H9 (cell line): ENCODE measurements at regions not wholly inside any gene's neighbourhood (a gene's known extent, or its start where the extent isn't known, plus 50 kb on each side); places are given as distances from the start of the nearest gene placed in this dataset.

ENCODE experiments used
- DNase-seq: peaks from one replicate; pipeline ENCODE4 v3.0.0-alpha.2; 2017
- H2AFZ ChIP-seq: one replicate; pipeline ENCODE4 v1.6.1; 2013; ENCODE audit warnings: mild to moderate bottlenecking, low read length, control low read depth, moderate library complexity
- H2AK5ac ChIP-seq: 2 replicates; pipeline ENCODE4 v1.6.1; 2013; ENCODE audit warnings: low read length, control low read depth, mixed read lengths; ENCODE audit not compliant: insufficient read length
- H2BK120ac ChIP-seq: one replicate; pipeline ENCODE4 v1.6.1; 2013; ENCODE audit warnings: low read depth, mild to moderate bottlenecking, low read length, control low read depth, inconsistent platforms; ENCODE audit not compliant: poor library complexity, severe bottlenecking
- H2BK12ac ChIP-seq: 2 replicates; pipeline ENCODE4 v1.6.1; 2013; ENCODE audit warnings: low read length, control low read depth, mixed read lengths, low read depth; ENCODE audit not compliant: insufficient read length
- H2BK15ac ChIP-seq: 2 replicates; pipeline ENCODE4 v1.6.1; 2013; ENCODE audit warnings: low read depth, low read length, control low read depth
- H2BK20ac ChIP-seq: one replicate; pipeline ENCODE4 v1.6.1; 2013; ENCODE audit warnings: low read depth, mild to moderate bottlenecking, low read length, control low read depth, inconsistent platforms; ENCODE audit not compliant: poor library complexity, severe bottlenecking
- H2BK5ac ChIP-seq: 2 replicates; pipeline ENCODE4 v1.6.1; 2013; ENCODE audit warnings: low read length, control low read depth, mixed read lengths; ENCODE audit not compliant: insufficient read length
- H3K14ac ChIP-seq: 2 replicates; pipeline ENCODE4 v1.6.1; 2013; ENCODE audit warnings: low read length, control low read depth; ENCODE audit not compliant: insufficient read depth
- H3K18ac ChIP-seq: 2 replicates; pipeline ENCODE4 v1.6.1; 2013; ENCODE audit warnings: low read depth, mild to moderate bottlenecking, mixed read lengths, low read length, control low read depth; ENCODE audit not compliant: insufficient read length
- H3K23ac ChIP-seq: 2 replicates; pipeline ENCODE4 v1.6.1; 2013; ENCODE audit warnings: low read length, control low read depth, mixed read lengths, low read depth; ENCODE audit not compliant: insufficient read length
- H3K23me2 ChIP-seq: 2 replicates; pipeline ENCODE4 v1.6.1; 2013; ENCODE audit warnings: low read depth, mild to moderate bottlenecking, mixed read lengths, low read length, control low read depth; ENCODE audit not compliant: insufficient read length, poor library complexity, severe bottlenecking
- H3K27ac ChIP-seq: 2 replicates; pipeline ENCODE4 v1.5.1; 2013; ENCODE audit warnings: low read length, control low read depth, mixed read lengths, low read depth; ENCODE audit not compliant: insufficient read length
- H3K27me3 ChIP-seq: 2 replicates; pipeline ENCODE4 v1.6.1; 2013; ENCODE audit warnings: low read length, control low read depth, inconsistent platforms; ENCODE audit not compliant: insufficient read depth
- H3K4ac ChIP-seq: 2 replicates; pipeline ENCODE4 v1.6.1; 2013; ENCODE audit warnings: low read depth, mild to moderate bottlenecking, control low read depth, inconsistent platforms, low read length, moderate library complexity
- H3K4me1 ChIP-seq: 2 replicates; pipeline ENCODE4 v1.6.1; 2013; ENCODE audit warnings: low read length, control low read depth, inconsistent platforms; ENCODE audit not compliant: insufficient read depth
- H3K4me2 ChIP-seq: 2 replicates; pipeline ENCODE4 v1.6.1; 2013; ENCODE audit warnings: low read length, control low read depth, mixed read lengths; ENCODE audit not compliant: insufficient read length, insufficient read depth
- H3K56ac ChIP-seq: 2 replicates; pipeline ENCODE4 v1.6.1; 2013; ENCODE audit warnings: low read depth, mild to moderate bottlenecking, mixed read lengths, low read length, control low read depth; ENCODE audit not compliant: insufficient read length
- H3K79me1 ChIP-seq: 2 replicates; pipeline ENCODE4 v1.6.1; 2013; ENCODE audit warnings: low read depth, mild to moderate bottlenecking, moderate library complexity, low read length, control low read depth, inconsistent platforms; ENCODE audit not compliant: insufficient read depth, poor library complexity, severe bottlenecking
- H3K79me2 ChIP-seq: 2 replicates; pipeline ENCODE4 v1.6.1; 2013; ENCODE audit warnings: low read length, control low read depth, inconsistent platforms; ENCODE audit not compliant: insufficient read depth
- H3K9ac ChIP-seq: 2 replicates; pipeline ENCODE4 v1.6.1; 2013; ENCODE audit warnings: low read length, control low read depth, mixed read lengths; ENCODE audit not compliant: insufficient read length; ENCODE audit errors: extremely low read depth
- H3K9me3 ChIP-seq: one replicate; pipeline ENCODE4 v1.6.1; 2013; ENCODE audit warnings: low read depth, low read length, inconsistent platforms; ENCODE audit not compliant: control insufficient read depth
- H3T11ph ChIP-seq: one replicate; pipeline ENCODE4 v1.6.1; 2013; ENCODE audit warnings: mild to moderate bottlenecking, low read length, control low read depth, inconsistent platforms
- H4K20me1 ChIP-seq: one replicate; pipeline ENCODE4 v1.6.1; 2013; ENCODE audit not compliant: control insufficient read depth, insufficient read length, insufficient read depth
- H4K5ac ChIP-seq: 2 replicates; pipeline ENCODE4 v1.6.1; 2013; ENCODE audit warnings: low read depth, mild to moderate bottlenecking, mixed read lengths, low read length, control low read depth; ENCODE audit not compliant: insufficient read length
- H4K8ac ChIP-seq: replicated peaks from 2 replicates; pipeline ENCODE4 v1.6.1; 2013; ENCODE audit warnings: low read length, control low read depth, mixed read lengths, low read depth; ENCODE audit not compliant: insufficient read length
- H4K91ac ChIP-seq: 2 replicates; pipeline ENCODE4 v1.6.1; 2013; ENCODE audit warnings: low read depth, mild to moderate bottlenecking, moderate library complexity, mixed read lengths, low read length, control low read depth; ENCODE audit not compliant: insufficient read length
- H3K27ac Mint-ChIP-seq, 3 experiments: 2 replicates in 2 of 3; 3 replicates in 1 of 3; pipeline ENCODE4 v1.8.0; 2020 to 2021; ENCODE audit warnings: mixed read lengths in 3 of 3, mild to moderate bottlenecking in 1 of 3, moderate library complexity in 1 of 3
- H3K27me3 Mint-ChIP-seq: 2 replicates; pipeline ENCODE4 v1.8.0; 2021; ENCODE audit warnings: low read depth, mild to moderate bottlenecking, moderate library complexity, mixed read lengths
- H3K36me3 Mint-ChIP-seq, 3 experiments: 2 replicates in 2 of 3; 3 replicates in 1 of 3; pipeline ENCODE4 v1.8.0; 2020 to 2021; ENCODE audit warnings: low read depth in 3 of 3, mixed read lengths in 3 of 3; ENCODE audit not compliant: insufficient read depth in 1 of 3
- H3K4me1 Mint-ChIP-seq, 2 experiments: 2 replicates each; pipeline ENCODE4 v1.8.0; 2020; ENCODE audit warnings: mixed read lengths in 2 of 2
- H3K4me3 Mint-ChIP-seq, 2 experiments: 2 replicates in 1 of 2; 3 replicates in 1 of 2; pipeline ENCODE4 v1.8.0; 2020 to 2021; ENCODE audit warnings: mild to moderate bottlenecking in 2 of 2, mixed read lengths in 2 of 2, moderate library complexity in 1 of 2
- H3K9me3 Mint-ChIP-seq, 2 experiments: 2 replicates in 1 of 2; 3 replicates in 1 of 2; pipeline ENCODE4 v1.8.0; 2020; ENCODE audit warnings: mild to moderate bottlenecking in 2 of 2, mixed read lengths in 2 of 2, moderate library complexity in 1 of 2
- CTCF ChIP-seq: fragments of 200-600 bp; sonication (generic); conservative IDR thresholded peaks from 3 replicates; pipeline ENCODE4 v1.8.0; 2021; ENCODE audit warnings: antibody characterized with exemption, mild to moderate bottlenecking
- WGBS: extraction: QIAGEN DNeasy Blood & Tissue Kit; methylation state at CpG from one replicate; pipeline ENCODE4 v1.1.7; 2013; ENCODE audit warnings: missing lambda C conversion rate, low lambda C conversion rate, mixed read lengths; ENCODE audit not compliant: insufficient read length; ENCODE audit errors: extremely low coverage; 5-methylcytosine and 5-hydroxymethylcytosine counted together

GRCh38 chr2:175475130-175475529 lies 293.6 kb upstream of the ATP5MC3 start:
- Histone ChIP-seq H3K27me3 (no peaks in the 10 kb centered on the region), H3K79me2 (no peaks in the 10 kb centered on the region), H3K79me1 (no peaks in the 10 kb centered on the region), H3K4me1 (no peaks in the 10 kb centered on the region), H2BK15ac (no peak overlapping the region), H3K14ac (no peak overlapping the region), H3K4ac (no peak overlapping the region), H3K23me2 (no peaks in the 10 kb centered on the region), H4K20me1 (no peaks in the 10 kb centered on the region), H4K8ac (no peak overlapping the region), H2BK12ac (no peak overlapping the region), H3K9ac (no peak overlapping the region), H2AFZ (no peak overlapping the region), H3K27ac (no peak overlapping the region), H3T11ph (no peak overlapping the region), H3K9me3 (no peaks in the 10 kb centered on the region), H2AK5ac (no peak overlapping the region), H3K23ac (no peak overlapping the region), H4K91ac (no peak overlapping the region), H4K5ac (no peak overlapping the region), H3K56ac (no peak overlapping the region), H3K18ac (no peak overlapping the region), H2BK120ac (no peak overlapping the region), H2BK20ac (no peak overlapping the region), H3K4me2 (no peak overlapping the region), H2BK5ac (no peak overlapping the region)
- H3K9me3 Mint-ChIP-seq = no peaks in the 10 kb centered on the region
- WGBS = no CpG with 5 or more reads among the region's 6 CpGs
- H3K27ac Mint-ChIP-seq = no peak overlapping the region
- no peaks in the 10 kb centered on the region for H3K27me3 Mint-ChIP-seq
- TF ChIP-seq CTCF = no peak
- no peak for DNase-seq
- no peak overlapping the region for H3K4me3 Mint-ChIP-seq
- peaks cover under 1 to 6% of the 10 kb centered on the region in 2 experiments for H3K4me1 Mint-ChIP-seq
- H3K36me3 Mint-ChIP-seq = no peaks in the 10 kb centered on the region
